ENCODE measurements at regions not wholly inside any gene's neighbourhood (a gene's known extent, or its start where the extent isn't known, plus 50 kb on each side); places are given as distances from the start of the nearest gene placed in this dataset.

DNA sequence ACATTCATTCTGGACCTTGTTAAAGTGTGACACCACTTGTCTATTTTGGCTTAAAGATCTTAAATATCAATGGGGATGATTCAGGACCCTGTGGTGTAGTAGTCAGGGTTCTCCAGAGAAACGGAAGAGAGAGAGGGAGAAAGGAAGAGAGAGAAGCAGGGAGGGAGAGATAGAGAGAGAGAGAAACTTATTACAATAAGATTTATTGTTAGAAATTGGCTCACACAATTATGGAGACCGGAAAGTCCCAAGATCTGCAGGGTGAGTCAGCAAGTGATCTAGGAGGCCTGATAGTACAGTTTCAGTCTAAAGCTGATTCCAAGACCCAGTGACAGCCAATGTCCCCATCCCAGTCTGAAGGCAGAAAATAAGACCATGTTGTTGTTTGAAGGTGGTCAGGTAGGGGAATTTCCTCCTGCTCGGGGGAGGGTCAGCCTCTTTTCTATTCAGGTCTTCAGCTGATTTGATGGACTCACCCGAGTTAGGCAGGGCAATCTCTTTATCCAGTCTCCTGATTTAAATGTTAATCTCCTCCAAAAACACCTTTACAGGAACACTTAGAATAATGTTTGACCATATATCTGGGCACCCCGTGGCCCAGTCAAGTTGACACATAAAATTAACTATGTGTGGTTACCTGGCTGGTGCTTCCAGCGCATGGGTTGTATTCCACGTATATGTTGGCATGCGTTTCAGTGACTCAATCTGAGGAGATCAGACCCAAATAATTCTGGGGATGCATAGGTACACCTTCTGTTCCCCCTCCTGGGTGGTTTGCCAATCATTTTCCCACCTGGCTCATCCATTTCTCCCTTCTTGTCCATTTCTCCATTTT lies 1350.5 kb downstream of the TBC1D22A start:
- H3K4me3 ChIP-seq = no peak overlapping the region
- H3K4me1 ChIP-seq = no peaks in the 10 kb centered on the region
- H3K27ac ChIP-seq = no peak overlapping the region
- H3K9me3 ChIP-seq = peaks cover 0 to 16% of the 10 kb centered on the region in 2 donors
- TF ChIP-seq, protein P1, sequence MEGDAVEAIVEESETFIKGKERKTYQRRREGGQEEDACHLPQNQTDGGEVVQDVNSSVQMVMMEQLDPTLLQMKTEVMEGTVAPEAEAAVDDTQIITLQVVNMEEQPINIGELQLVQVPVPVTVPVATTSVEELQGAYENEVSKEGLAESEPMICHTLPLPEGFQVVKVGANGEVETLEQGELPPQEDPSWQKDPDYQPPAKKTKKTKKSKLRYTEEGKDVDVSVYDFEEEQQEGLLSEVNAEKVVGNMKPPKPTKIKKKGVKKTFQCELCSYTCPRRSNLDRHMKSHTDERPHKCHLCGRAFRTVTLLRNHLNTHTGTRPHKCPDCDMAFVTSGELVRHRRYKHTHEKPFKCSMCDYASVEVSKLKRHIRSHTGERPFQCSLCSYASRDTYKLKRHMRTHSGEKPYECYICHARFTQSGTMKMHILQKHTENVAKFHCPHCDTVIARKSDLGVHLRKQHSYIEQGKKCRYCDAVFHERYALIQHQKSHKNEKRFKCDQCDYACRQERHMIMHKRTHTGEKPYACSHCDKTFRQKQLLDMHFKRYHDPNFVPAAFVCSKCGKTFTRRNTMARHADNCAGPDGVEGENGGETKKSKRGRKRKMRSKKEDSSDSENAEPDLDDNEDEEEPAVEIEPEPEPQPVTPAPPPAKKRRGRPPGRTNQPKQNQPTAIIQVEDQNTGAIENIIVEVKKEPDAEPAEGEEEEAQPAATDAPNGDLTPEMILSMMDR (IDR thresholded peaks at IDR 0.05) = no peak
- no peaks in the 10 kb centered on the region for H3K36me3 ChIP-seq
- DNase-seq (ENCODE audit: low spot score) = peak; percentile 9
- no peaks in the 10 kb centered on the region for H3K27me3 ChIP-seq

DNA sequence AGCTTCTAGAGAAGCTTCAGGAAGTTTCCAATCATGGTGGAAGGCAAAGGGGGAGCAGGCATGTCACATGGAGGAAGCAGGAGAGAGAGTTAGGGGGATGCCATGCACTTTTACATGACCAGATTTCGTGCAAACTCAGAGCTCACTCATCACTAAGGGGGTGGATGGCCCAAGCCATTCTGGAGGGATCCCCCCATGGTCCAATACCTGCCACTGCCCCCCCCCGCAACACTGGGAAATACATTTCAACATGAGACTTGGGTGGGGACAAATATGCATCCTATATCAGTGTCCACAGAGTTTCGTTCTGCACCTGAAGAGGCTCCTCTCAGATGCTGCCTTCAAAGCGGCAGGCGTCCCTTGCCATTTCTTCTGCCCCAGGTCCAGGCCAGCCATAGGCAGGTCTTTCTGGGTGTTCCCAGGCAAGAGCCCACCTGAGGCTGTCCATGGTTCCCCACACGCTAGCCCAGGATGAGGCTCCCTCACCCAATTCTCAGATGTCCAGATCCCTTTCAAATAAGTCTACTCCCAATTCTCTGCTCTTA lies 1344.3 kb downstream of the TBC1D22A start:
- H3K4me1 ChIP-seq = no peaks in the 10 kb centered on the region
- no peaks in the 10 kb centered on the region for H3K36me3 ChIP-seq
- peak; percentile 40 for DNase-seq (ENCODE audit: low spot score)
- H3K27me3 ChIP-seq = no peaks in the 10 kb centered on the region
- TF ChIP-seq, protein P1 (IDR thresholded peaks at IDR 0.05) = no peak
- H3K27ac ChIP-seq = no peak overlapping the region
- peaks cover 0 to 13% of the 10 kb centered on the region in 2 donors for H3K9me3 ChIP-seq
- no peak overlapping the region for H3K4me3 ChIP-seq

DNA sequence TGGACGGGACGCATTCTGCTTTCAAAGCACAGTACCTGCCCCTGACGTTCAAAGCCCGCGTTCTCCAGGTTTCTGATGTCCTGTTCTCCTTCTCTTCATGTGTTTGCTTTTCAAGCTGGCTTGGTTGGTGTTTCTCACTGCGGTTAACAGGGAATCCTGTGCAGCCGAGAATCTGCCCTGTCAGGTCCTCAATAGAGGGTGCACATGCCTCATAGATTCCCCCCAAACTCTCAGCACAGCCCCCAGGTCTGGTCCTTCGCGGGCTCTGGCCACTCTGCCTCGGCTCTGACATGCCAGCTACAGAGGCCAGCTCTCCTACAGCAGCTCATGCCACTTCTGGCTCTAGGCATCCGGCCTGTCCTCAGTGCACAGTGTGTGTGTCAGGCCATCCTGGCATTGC lies 1343.8 kb downstream of the TBC1D22A start:
- Histone ChIP-seq H3K4me1 (no peaks in the 10 kb centered on the region), H3K27ac (no peak overlapping the region), H3K27me3 (no peaks in the 10 kb centered on the region), H3K36me3 (no peaks in the 10 kb centered on the region), H3K4me3 (no peak overlapping the region), H3K9me3 (peaks cover 0 to 13% of the 10 kb centered on the region in 2 donors)
- TF ChIP-seq, protein P1 (IDR thresholded peaks at IDR 0.05) = no peak
- peak; percentile 23 for DNase-seq (ENCODE audit: low spot score)

DNA sequence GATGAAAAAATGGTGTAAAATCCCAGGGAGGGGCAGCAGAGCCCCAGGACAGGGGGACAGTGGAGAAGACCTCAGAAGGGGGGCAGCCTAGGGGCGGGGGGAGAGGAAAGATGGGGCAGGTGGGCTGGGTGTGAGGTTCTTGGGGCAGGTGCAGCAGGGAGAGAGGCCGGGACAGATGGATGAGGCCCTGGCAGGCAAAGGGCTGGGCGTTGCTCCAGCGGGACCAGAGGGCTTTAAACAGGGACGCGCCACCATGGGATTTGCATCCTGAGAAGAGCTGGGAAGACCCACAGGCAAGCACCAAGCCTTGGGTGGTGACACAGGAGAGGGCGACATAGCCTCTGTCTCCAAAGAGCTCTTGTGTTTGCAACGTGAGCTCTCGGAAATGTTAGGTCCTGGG lies 1342.8 kb downstream of the TBC1D22A start:
- no peaks in the 10 kb centered on the region for H3K36me3 ChIP-seq
- TF ChIP-seq, protein P1 (IDR thresholded peaks at IDR 0.05) = no peak
- H3K4me1 ChIP-seq = no peaks in the 10 kb centered on the region
- H3K9me3 ChIP-seq = peaks cover 0 to 13% of the 10 kb centered on the region in 2 donors
- DNase-seq (ENCODE audit: low spot score) = peak; percentile 38
- H3K27ac ChIP-seq = no peak overlapping the region
- H3K27me3 ChIP-seq = no peaks in the 10 kb centered on the region
- no peak overlapping the region for H3K4me3 ChIP-seq

DNA sequence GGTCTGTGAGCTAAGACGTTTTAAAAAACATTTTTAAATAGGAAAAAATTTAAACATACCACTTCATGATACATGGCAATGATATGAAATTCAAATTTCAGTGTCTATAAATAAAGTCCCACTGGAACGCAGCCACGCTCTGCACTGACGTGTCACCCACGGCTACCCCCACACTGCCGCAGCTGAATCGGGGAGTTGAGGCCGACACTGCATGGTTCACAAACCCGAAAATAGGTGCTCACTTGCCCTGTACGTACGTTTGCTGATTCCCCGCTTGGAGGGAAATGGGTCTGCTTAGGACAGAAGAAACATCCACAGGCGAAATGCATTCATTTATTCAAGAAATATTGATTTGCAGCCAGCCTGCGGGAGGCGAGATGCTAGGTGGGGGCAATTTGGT lies 1342.3 kb downstream of the TBC1D22A start:
- H3K27ac ChIP-seq = no peak overlapping the region
- TF ChIP-seq, protein P1 (IDR thresholded peaks at IDR 0.05) = no peak
- no peaks in the 10 kb centered on the region for H3K4me1 ChIP-seq
- no peak overlapping the region for H3K4me3 ChIP-seq
- no peaks in the 10 kb centered on the region for H3K36me3 ChIP-seq
- H3K9me3 ChIP-seq = peaks cover 0 to 13% of the 10 kb centered on the region in 2 donors
- DNase-seq (ENCODE audit: low spot score) = peak; percentile 42
- H3K27me3 ChIP-seq = no peaks in the 10 kb centered on the region

All from right atrium auricular region (tissue), 2 donors.